RPMI7951 (cell line): ENCODE measurements at regions not wholly inside any gene's neighbourhood (a gene's known extent, or its start where the extent isn't known, plus 50 kb on each side); places are given as distances from the start of the nearest gene placed in this dataset.
"Not testable (repeated sequence)": the region's sequence is repeated elsewhere in the genome, so short reads cannot be mapped to it uniquely, and the experiment has no call there.

ENCODE experiments used
- DNase-seq: peaks from one replicate; pipeline ENCODE4 v3.0.0-alpha.2; 2012; ENCODE audit warnings: low read depth

DNA sequence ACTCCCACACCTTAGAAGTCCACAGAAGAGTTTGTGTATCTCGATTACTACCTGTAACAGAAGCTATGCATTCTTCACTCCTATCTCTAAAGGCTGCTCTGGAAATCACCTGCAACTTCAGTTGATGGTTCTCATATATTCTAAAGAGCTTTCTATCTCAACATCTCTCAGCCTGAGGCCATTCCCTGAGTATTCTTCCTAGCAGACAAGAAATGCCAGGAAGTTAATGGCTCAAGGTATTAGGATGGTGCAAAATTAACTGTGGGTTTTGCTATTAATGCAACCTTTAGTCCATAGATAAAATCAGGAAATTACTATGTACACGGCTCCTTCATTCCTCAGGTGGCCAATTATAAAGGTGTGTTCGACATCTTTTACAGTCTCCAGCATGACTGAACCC is 290.1 kb downstream of the ZNF716 start:
- DNase-seq, result not testable (repeated sequence)

GRCh38 chr7:57769131-57769530 is 319.2 kb downstream of the ZNF716 start:
- no peak for DNase-seq

- DNase-seq, result no peak
Observed at GRCh38 chr7:57769958-57770357, 320.0 kb downstream of the ZNF716 start.

GRCh38 chr7:57772126-57772924 is 322.3 kb downstream of the ZNF716 start:
- DNase-seq, result no peak

GRCh38 chr7:57774300-57774699 is 324.3 kb downstream of the ZNF716 start:
- no peak for DNase-seq

DNA sequence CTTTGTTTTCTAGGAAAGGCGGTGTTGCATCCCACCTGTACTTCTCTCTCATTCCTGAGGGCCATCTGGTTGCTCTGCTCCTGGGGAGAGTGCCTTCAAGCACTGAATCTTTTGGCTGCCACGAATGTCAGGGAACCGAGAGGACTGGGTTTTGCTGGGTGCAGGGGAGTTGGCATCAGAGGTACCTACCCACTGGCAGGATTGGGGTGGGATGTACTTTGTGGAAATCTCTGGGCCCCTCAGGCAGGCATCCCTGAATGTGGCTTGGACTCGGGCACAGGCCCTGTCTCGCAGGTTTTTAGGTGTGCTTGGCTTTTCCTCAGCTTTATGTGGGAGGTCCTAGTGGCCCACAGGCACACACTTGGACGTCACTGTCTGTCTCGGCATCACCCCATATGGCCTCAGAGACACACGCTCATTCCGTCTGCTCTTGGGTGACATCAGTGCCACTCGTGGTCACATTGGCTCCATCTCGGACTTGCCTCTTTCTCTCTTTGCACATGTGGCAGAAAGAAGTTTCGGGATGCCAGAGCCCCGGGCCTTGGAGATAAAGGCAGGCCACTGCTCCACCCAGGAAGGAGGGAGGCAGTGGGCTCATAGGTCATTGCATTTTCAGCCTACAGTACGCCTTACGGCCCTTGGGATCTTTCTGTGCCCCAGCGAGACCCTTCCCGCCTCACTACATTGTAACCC is 325.6 kb downstream of the ZNF716 start:
- no peak for DNase-seq

- not testable (repeated sequence) for DNase-seq
Observed at GRCh38 chr7:57776136-57776856, 326.3 kb downstream of the ZNF716 start.

- DNase-seq, result no peak
Observed at GRCh38 chr7:57789130-57789529, 339.2 kb downstream of the ZNF716 start.

DNA sequence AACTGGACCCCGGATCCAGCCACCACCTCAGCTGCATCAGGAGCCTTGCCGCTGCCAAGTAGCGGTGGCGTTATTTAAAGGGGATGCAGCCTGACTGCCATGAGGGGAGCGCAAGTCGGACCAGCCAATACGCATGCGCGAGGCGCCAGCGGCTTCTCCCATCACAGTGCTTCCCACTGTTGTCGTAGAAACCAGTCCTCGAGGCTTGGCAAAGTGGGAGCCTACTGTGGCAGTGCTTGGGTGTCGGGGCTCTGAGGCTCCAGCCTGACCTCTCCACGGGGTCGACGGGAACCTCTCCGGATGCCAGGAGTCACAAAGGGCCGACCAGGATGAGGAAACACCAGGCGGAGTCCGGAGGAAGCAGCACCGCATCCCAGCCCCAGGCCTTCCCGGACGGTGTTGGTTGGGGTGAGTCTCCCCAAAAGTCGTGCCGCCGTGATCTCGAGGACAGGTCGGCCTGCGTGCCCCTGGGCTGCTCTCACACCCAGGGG is 369.6 kb downstream of the ZNF716 start:
- DNase-seq, result no peak

DNA sequence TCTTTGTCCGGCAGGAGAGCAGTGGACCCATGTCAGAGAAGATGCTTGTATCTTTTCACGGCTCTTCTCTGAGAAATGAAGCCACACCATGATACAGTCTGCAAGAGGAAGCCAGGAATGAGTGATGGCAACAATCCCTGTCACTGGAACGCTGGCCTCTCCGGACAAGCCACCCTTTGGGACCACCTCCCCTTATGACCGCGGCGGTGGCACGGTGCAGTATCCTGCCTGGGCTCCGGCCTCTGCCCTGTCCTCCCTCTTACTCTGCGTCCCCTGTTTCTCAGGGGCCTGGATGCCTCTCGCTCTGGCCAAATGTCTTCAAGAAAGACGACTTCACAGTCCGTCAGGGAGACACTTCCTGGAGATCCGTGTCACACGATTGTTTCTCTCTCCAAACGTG is 370.5 kb downstream of the ZNF716 start:
- no peak for DNase-seq

GRCh38 chr7:57821438-57822382 is 371.7 kb downstream of the ZNF716 start:
- no peak for DNase-seq

GRCh38 chr7:57826548-57826947 is 376.6 kb downstream of the ZNF716 start:
- DNase-seq, result not testable (repeated sequence)

DNA sequence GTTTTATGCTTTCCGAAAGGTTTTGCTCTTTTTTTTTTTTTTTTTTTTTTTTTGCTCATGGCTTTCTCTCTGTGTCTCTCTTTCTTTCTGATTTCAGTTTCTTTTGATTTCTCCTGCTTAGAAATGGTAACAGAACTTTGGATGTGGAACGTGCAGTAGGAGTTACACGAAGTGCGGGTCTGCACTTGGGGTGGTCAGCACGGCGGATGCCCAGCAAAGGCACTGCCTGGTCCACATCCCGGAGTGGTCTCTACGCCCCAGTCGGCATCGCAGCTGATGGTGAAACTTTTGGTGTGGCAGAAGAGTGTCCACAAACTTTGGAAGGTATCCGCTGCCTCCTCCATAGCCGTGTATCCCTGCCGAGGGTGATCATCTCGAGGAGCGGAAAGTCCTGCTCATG is 385.2 kb downstream of the ZNF716 start:
- DNase-seq, result not testable (repeated sequence)

DNA sequence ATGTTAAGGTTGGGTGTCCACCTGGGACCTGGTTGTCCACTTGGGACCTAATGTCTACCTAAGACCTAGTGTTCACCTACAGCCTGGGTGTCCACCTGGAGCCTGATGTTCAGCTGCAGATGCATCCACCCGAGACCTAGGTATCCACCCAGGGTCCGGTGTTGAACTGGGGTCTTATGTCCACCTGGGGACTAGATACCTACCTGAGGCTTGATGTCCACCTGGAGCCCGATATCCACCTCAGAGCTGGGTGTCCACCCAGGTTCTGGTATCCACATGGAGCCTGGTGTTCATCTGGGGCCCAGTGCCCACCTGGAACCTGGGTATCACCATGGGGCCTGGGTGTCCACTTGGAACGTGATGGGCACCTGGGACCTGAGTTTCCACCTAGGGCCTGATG is 389.2 kb downstream of the ZNF716 start:
- not testable (repeated sequence) for DNase-seq

DNA sequence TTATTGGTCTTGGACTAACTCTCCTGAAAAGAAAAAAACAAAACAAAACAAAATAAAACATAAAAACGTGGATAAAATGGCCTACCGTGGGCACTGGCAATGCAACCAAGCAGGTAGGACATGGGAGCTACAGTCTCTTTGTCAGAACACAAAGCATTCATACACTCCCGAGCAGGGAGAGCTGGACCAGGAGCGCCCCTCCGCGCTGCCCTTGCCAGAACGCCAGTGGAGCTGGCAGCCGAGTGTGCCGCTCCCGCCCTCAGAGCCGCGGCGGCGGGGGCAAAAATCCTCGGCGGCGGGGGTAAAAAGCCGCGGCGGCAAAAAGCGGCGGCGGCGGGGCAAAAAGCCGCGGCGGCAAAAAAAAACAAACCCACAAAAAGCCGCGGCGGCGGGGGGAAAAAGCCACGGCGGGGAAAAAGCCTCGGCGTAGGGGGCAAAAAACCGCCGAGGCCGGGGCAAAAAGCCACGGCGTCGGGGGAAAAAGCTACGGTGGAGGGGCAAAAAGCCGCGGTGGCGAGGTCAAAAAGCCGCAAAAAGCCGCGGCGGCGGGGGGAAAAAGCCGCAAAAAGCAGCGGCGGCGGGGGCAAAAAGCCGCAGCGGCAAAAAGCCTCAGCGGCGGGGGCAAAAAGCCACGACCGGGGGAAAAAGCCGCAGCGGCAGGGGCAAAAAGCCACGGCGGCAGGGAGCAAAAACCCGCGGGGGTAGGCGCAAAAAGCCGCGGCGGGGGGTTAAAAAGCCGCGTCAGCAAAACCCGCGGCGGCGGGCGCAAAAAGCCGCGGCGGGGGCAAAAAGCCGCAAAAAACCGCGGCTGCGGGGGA is 418.1 kb downstream of the ZNF716 start:
- peak; percentile 23 for DNase-seq

DNA sequence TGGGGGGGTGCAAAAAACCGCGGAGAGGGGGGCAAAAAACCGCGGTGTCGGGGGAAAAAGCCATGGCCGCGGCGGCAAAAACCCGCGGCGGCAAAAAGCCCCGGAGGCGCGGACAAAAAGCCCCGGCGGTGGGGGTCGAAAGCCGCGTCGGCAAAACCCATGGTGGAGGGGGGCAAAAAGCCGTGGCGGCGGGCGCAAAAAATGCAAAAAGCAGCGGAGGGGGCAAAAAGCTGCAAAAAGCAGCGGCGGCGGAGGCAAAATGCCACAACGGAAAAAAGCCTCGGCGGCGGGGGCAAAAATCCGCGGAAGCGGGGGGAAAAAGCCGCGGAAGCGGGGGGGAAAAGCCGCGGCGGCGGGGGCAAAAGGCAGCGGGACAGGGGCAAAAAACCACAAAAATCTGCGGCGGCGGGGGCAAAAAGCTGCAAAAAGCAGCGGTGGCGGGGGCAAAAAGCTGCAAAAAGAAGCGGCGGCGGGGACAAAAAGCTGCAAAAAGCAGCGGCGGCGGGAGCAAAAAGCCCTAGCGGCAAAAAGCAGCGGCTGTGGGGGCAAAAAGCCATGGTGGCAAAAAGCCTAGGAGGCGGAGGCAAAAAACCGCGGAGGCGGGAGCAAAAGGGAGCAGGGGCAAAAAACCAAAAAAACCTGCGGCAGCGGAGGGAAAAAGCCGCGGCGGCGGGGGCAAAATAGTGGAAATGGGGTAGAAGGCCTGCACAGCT is 418.9 kb downstream of the ZNF716 start:
- no peak for DNase-seq
